ENCODE measurements at regions not wholly inside any gene's neighbourhood (a gene's known extent, or its start where the extent isn't known, plus 50 kb on each side); places are given as distances from the start of the nearest gene placed in this dataset.
"Not testable (repeated sequence)": the region's sequence is repeated elsewhere in the genome, so short reads cannot be mapped to it uniquely, and the experiment has no call there.

- DNase-seq (ENCODE audit: low read depth) = not testable (repeated sequence)
Observed at GRCh38 chr1:170457325-170458050, 74.5 kb upstream of the GORAB start.

GRCh38 chr1:170460001-170460400, 72.0 kb upstream of the GORAB start:
- DNase-seq (ENCODE audit: low read depth) = no peak

GRCh38 chr1:170460414-170461155, 71.4 kb upstream of the GORAB start:
- DNase-seq (ENCODE audit: low read depth) = peak; percentile 16

- DNase-seq (ENCODE audit: low read depth) = peak; percentile 80
Observed at GRCh38 chr1:170461291-170461747, 70.6 kb upstream of the GORAB start.

GRCh38 chr1:170461762-170462384, 70.1 kb upstream of the GORAB start:
- DNase-seq (ENCODE audit: low read depth) = peak; percentile 59

GRCh38 chr1:170470121-170470520, 61.8 kb upstream of the GORAB start:
- DNase-seq (ENCODE audit: low read depth) = no peak

GRCh38 chr1:170471398-170472053, 60.4 kb upstream of the GORAB start:
- DNase-seq (ENCODE audit: low read depth) = peak; percentile 62

GRCh38 chr1:170481000-170481399, 51.0 kb upstream of the GORAB start:
- DNase-seq (ENCODE audit: low read depth) = no peak

All from myocyte (in vitro differentiated cells).